ENCODE measurements at regions not wholly inside any gene's neighbourhood (a gene's known extent, or its start where the extent isn't known, plus 50 kb on each side); places are given as distances from the start of the nearest gene placed in this dataset.
"Not testable (repeated sequence)": the region's sequence is repeated elsewhere in the genome, so short reads cannot be mapped to it uniquely, and the experiment has no call there.

GRCh38 chr10:71088054-71088453 is 124.3 kb upstream of the UNC5B start:
- no peaks in the 10 kb centered on the region for H3K4me1 Mint-ChIP-seq
- H3K9me3 Mint-ChIP-seq = peaks cover 0 to 5% (median 1%) of the 10 kb centered on the region in 7 donors
- no peak overlapping the region for H3K27ac Mint-ChIP-seq
- no peaks in the 10 kb centered on the region for H3K36me3 ChIP-seq (ENCODE audit: control insufficient read depth, insufficient read depth, low read length)
- H3K36me3 Mint-ChIP-seq = no peaks in the 10 kb centered on the region
- H3K9me3 ChIP-seq (ENCODE audit: control insufficient read depth in 2 of 2, low read length in 2 of 2) = no peaks in the 10 kb centered on the region
- no peaks in the 10 kb centered on the region for H3K27me3 ChIP-seq (ENCODE audit: control insufficient read depth, insufficient read depth, low read length)
- no peak for ATAC-seq (ENCODE audit: low read depth in 2 of 2)
- DNase-seq = no peak
- no peaks in the 10 kb centered on the region for H3K27me3 Mint-ChIP-seq
- H3K4me3 Mint-ChIP-seq = no peak overlapping the region
- H3K27ac ChIP-seq (ENCODE audit: insufficient read depth, low read length, poor library complexity, severe bottlenecking) = no peak overlapping the region
- no peak overlapping the region for H3K4me3 ChIP-seq (ENCODE audit: low read depth, low read length)
- no peaks in the 10 kb centered on the region for H3K4me1 ChIP-seq (ENCODE audit: control insufficient read depth, insufficient read depth, low read length, poor library complexity, severe bottlenecking)

DNA sequence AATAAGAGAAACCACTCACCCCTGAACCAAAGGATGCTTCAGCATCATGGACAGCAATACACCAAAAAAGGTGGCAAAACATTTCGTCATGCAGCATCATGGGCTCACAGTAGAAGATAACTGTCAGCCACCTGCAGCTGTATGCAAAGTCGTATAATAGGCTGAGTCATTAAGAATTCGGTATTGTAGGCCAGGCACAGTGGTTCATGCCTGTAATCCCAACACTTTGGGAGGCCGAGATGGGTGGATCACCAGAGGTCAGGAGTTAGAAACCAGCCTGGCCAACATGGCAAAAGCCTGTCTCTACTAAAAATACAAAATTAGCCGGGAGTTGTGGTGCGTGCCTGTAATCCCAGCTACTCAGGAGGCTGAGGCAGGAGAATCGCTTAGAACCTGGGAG is 123.8 kb upstream of the UNC5B start:
- H3K27me3 ChIP-seq (ENCODE audit: control insufficient read depth, insufficient read depth, low read length); H3K9me3 Mint-ChIP-seq: not testable (repeated sequence)

DNA sequence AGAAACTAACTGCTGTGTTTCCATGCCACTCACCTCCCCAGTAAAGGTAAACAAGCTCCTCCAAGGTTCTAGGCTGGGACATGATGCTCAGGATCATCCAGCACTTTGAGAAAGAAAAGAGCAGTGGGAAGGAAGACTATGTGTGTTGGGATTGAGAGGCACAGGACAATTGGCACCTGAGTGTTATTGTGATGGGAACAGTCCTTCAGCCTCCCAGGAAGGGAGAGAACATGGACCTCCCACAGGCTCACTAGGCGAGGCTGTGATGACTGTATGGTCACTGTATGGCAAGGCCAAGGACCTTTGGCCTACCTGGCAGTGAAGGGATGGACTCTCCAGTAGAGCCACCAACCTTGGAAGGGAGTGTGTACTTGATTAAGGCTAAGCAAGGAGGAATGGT is 123.2 kb upstream of the UNC5B start:
- DNase-seq (no peak), ATAC-seq (ENCODE audit: low read depth in 2 of 2) (no peak)
- Mint-ChIP-seq H3K9me3 (peaks cover 0 to 6% (median 2%) of the 10 kb centered on the region in 7 donors), H3K4me1 (no peaks in the 10 kb centered on the region), H3K27me3 (no peaks in the 10 kb centered on the region), H3K36me3 (no peaks in the 10 kb centered on the region), H3K27ac (no peak overlapping the region), H3K4me3 (no peak overlapping the region)
- Histone ChIP-seq H3K4me3 (ENCODE audit: low read depth, low read length) (no peak overlapping the region), H3K4me1 (ENCODE audit: control insufficient read depth, insufficient read depth, low read length, poor library complexity, severe bottlenecking) (no peaks in the 10 kb centered on the region), H3K9me3 (ENCODE audit: control insufficient read depth in 2 of 2, low read length in 2 of 2) (no peaks in the 10 kb centered on the region), H3K36me3 (ENCODE audit: control insufficient read depth, insufficient read depth, low read length) (no peaks in the 10 kb centered on the region), H3K27me3 (ENCODE audit: control insufficient read depth, insufficient read depth, low read length) (no peaks in the 10 kb centered on the region), H3K27ac (ENCODE audit: insufficient read depth, low read length, poor library complexity, severe bottlenecking) (no peak overlapping the region)

More for the DNA sequence above, 123.8 kb upstream of the UNC5B start:
- DNase-seq; H3K4me1 Mint-ChIP-seq; H3K27ac ChIP-seq (ENCODE audit: insufficient read depth, low read length, poor library complexity, severe bottlenecking); H3K36me3 Mint-ChIP-seq; H3K9me3 ChIP-seq (ENCODE audit: control insufficient read depth in 2 of 2, low read length in 2 of 2); H3K27ac Mint-ChIP-seq; H3K4me3 Mint-ChIP-seq; H3K4me3 ChIP-seq (ENCODE audit: low read depth, low read length); H3K36me3 ChIP-seq (ENCODE audit: control insufficient read depth, insufficient read depth, low read length); H3K27me3 Mint-ChIP-seq; ATAC-seq (ENCODE audit: low read depth in 2 of 2); H3K4me1 ChIP-seq (ENCODE audit: control insufficient read depth, insufficient read depth, low read length, poor library complexity, severe bottlenecking): not testable (repeated sequence)

DNA sequence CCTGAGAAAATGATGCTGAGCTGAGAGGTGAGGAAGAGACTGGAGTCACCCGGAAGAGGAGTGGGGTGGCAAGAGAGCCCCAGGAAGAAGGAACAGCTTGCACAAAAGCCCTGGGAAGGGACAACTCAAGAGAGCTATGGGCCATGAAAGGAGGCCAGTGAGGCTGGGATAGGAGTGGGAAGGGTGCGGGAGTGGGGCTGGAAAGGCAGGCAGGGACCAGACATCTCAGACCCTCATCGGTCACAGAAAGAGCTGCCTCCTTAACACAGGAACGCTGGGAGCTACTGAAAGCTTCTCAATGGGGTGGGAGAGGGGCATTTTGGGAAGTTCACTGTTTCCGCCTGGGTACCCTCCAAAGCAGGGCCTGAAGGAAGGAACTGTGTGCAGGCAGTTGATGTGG is 122.0 kb upstream of the UNC5B start:
- H3K36me3 Mint-ChIP-seq = no peaks in the 10 kb centered on the region
- H3K27me3 Mint-ChIP-seq = peaks cover 4% of the 10 kb centered on the region
- Histone ChIP-seq H3K36me3 (ENCODE audit: control insufficient read depth, insufficient read depth, low read length) (no peaks in the 10 kb centered on the region), H3K9me3 (ENCODE audit: control insufficient read depth in 2 of 2, low read length in 2 of 2) (no peaks in the 10 kb centered on the region), H3K4me3 (ENCODE audit: low read depth, low read length) (no peak overlapping the region), H3K27me3 (ENCODE audit: control insufficient read depth, insufficient read depth, low read length) (no peaks in the 10 kb centered on the region), H3K4me1 (ENCODE audit: control insufficient read depth, insufficient read depth, low read length, poor library complexity, severe bottlenecking) (no peaks in the 10 kb centered on the region), H3K27ac (ENCODE audit: insufficient read depth, low read length, poor library complexity, severe bottlenecking) (no peak overlapping the region)
- H3K4me3 Mint-ChIP-seq = no peak overlapping the region
- DNase-seq (no peak), ATAC-seq (ENCODE audit: low read depth in 2 of 2) (no peak)
- peaks cover 0 to 6% (median 4%) of the 10 kb centered on the region in 7 donors for H3K9me3 Mint-ChIP-seq
- H3K4me1 Mint-ChIP-seq = no peaks in the 10 kb centered on the region
- no peak overlapping the region for H3K27ac Mint-ChIP-seq

- Mint-ChIP-seq H3K9me3 (peaks cover 0 to 6% (median 4%) of the 10 kb centered on the region in 7 donors), H3K4me3 (no peak overlapping the region), H3K36me3 (no peaks in the 10 kb centered on the region), H3K4me1 (no peaks in the 10 kb centered on the region), H3K27me3 (peaks cover 4% of the 10 kb centered on the region), H3K27ac (no peak overlapping the region)
- ATAC-seq (ENCODE audit: low read depth in 2 of 2) (no peak), DNase-seq (no peak)
- Histone ChIP-seq H3K27me3 (ENCODE audit: control insufficient read depth, insufficient read depth, low read length) (no peaks in the 10 kb centered on the region), H3K9me3 (ENCODE audit: control insufficient read depth in 2 of 2, low read length in 2 of 2) (no peaks in the 10 kb centered on the region), H3K4me3 (ENCODE audit: low read depth, low read length) (no peak overlapping the region), H3K4me1 (ENCODE audit: control insufficient read depth, insufficient read depth, low read length, poor library complexity, severe bottlenecking) (no peaks in the 10 kb centered on the region), H3K36me3 (ENCODE audit: control insufficient read depth, insufficient read depth, low read length) (no peaks in the 10 kb centered on the region), H3K27ac (ENCODE audit: insufficient read depth, low read length, poor library complexity, severe bottlenecking) (no peak overlapping the region)
Observed at GRCh38 chr10:71090801-71091200, 121.6 kb upstream of the UNC5B start.

- Histone ChIP-seq H3K4me1 (ENCODE audit: control insufficient read depth, insufficient read depth, low read length, poor library complexity, severe bottlenecking) (no peaks in the 10 kb centered on the region), H3K9me3 (ENCODE audit: control insufficient read depth in 2 of 2, low read length in 2 of 2) (no peaks in the 10 kb centered on the region), H3K4me3 (ENCODE audit: low read depth, low read length) (no peak overlapping the region), H3K36me3 (ENCODE audit: control insufficient read depth, insufficient read depth, low read length) (no peaks in the 10 kb centered on the region), H3K27ac (ENCODE audit: insufficient read depth, low read length, poor library complexity, severe bottlenecking) (no peak overlapping the region), H3K27me3 (ENCODE audit: control insufficient read depth, insufficient read depth, low read length) (peaks cover 5% of the 10 kb centered on the region)
- peaks cover 0 to 10% (median 4%) of the 10 kb centered on the region in 7 donors for H3K9me3 Mint-ChIP-seq
- no peaks in the 10 kb centered on the region for H3K36me3 Mint-ChIP-seq
- no peak overlapping the region for H3K4me3 Mint-ChIP-seq
- H3K27ac Mint-ChIP-seq = peak overlapping the region in 1 of 3 donors; percentile 23
- peaks cover 4% of the 10 kb centered on the region for H3K27me3 Mint-ChIP-seq
- no peak for ATAC-seq (ENCODE audit: low read depth in 2 of 2)
- no peaks in the 10 kb centered on the region for H3K4me1 Mint-ChIP-seq
- DNase-seq = no peak
Observed at GRCh38 chr10:71092812-71093401, 119.5 kb upstream of the UNC5B start.

- no peak overlapping the region for H3K4me3 Mint-ChIP-seq
- peaks cover 0 to 10% (median 4%) of the 10 kb centered on the region in 7 donors for H3K9me3 Mint-ChIP-seq
- Histone ChIP-seq H3K27me3 (ENCODE audit: control insufficient read depth, insufficient read depth, low read length) (peaks cover 5% of the 10 kb centered on the region), H3K4me3 (ENCODE audit: low read depth, low read length) (no peak overlapping the region), H3K4me1 (ENCODE audit: control insufficient read depth, insufficient read depth, low read length, poor library complexity, severe bottlenecking) (no peaks in the 10 kb centered on the region), H3K9me3 (ENCODE audit: control insufficient read depth in 2 of 2, low read length in 2 of 2) (no peaks in the 10 kb centered on the region), H3K27ac (ENCODE audit: insufficient read depth, low read length, poor library complexity, severe bottlenecking) (no peak overlapping the region), H3K36me3 (ENCODE audit: control insufficient read depth, insufficient read depth, low read length) (no peaks in the 10 kb centered on the region)
- no peak overlapping the region for H3K27ac Mint-ChIP-seq
- H3K27me3 Mint-ChIP-seq = peaks cover 4% of the 10 kb centered on the region
- DNase-seq (no peak), ATAC-seq (ENCODE audit: low read depth in 2 of 2) (no peak)
- H3K4me1 Mint-ChIP-seq = no peaks in the 10 kb centered on the region
- H3K36me3 Mint-ChIP-seq = no peaks in the 10 kb centered on the region
Observed at GRCh38 chr10:71093531-71093930, 118.8 kb upstream of the UNC5B start.

DNA sequence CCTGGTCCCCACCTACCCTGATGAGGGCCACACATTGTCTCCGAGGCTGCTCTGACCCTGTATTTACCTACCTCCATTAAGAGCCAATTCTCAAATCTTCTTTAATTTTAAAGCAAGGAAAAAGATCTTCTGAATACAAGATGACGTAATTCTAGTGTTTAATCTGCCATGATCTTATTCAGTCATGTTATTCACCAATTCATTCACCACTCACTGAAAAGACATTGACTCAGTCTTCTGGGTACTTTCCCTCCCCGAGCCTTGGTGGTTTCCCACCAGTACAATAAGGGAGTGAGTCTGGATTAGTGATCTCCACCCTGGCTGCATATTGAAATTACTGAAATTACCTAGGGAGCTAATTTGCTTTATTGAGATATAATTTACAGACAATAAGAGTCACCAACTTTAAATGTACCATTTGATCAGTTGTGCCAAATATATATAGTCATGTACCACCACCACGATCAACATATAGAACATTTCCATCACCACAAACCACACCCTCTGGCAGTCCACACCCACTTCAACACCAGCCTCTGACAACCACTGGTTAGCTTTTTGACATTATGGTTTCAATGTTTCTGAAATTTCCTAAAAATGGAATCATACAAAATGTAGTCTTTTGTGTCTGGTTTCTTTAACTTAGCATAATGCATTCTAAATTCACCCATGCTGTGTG is 117.5 kb upstream of the UNC5B start:
- no peaks in the 10 kb centered on the region for H3K36me3 Mint-ChIP-seq
- H3K4me1 Mint-ChIP-seq = no peaks in the 10 kb centered on the region
- no peak overlapping the region for H3K4me3 ChIP-seq (ENCODE audit: low read depth, low read length)
- H3K36me3 ChIP-seq (ENCODE audit: control insufficient read depth, insufficient read depth, low read length) = no peaks in the 10 kb centered on the region
- no peak overlapping the region for H3K4me3 Mint-ChIP-seq
- H3K27ac ChIP-seq (ENCODE audit: insufficient read depth, low read length, poor library complexity, severe bottlenecking) = no peak overlapping the region
- H3K4me1 ChIP-seq (ENCODE audit: control insufficient read depth, insufficient read depth, low read length, poor library complexity, severe bottlenecking) = no peaks in the 10 kb centered on the region
- no peak for DNase-seq
- no peak overlapping the region for H3K27ac Mint-ChIP-seq
- H3K27me3 ChIP-seq (ENCODE audit: control insufficient read depth, insufficient read depth, low read length) = peaks cover 9% of the 10 kb centered on the region
- no peak for ATAC-seq (ENCODE audit: low read depth in 2 of 2)
- peaks cover 0 to 10% (median 4%) of the 10 kb centered on the region in 7 donors for H3K9me3 Mint-ChIP-seq
- peaks cover 4% of the 10 kb centered on the region for H3K27me3 Mint-ChIP-seq
- no peaks in the 10 kb centered on the region for H3K9me3 ChIP-seq (ENCODE audit: control insufficient read depth in 2 of 2, low read length in 2 of 2)
